Sciatic nerve (tissue), 2 donors: ENCODE measurements at regions not wholly inside any gene's neighbourhood (a gene's known extent, or its start where the extent isn't known, plus 50 kb on each side); places are given as distances from the start of the nearest gene placed in this dataset.
"Not testable (repeated sequence)": the region's sequence is repeated elsewhere in the genome, so short reads cannot be mapped to it uniquely, and the experiment has no call there.

Experiments
- ATAC-seq: fragments of 200-7000 bp; cut with Tn5 transposase; one replicate; pipeline ENCODE4 v1.9.1; 2020; ENCODE audit warnings: mild to moderate bottlenecking, moderate library complexity
- DNase-seq: peaks from one replicate; pipeline ENCODE4 v3.0.0-alpha.2; 2020; ENCODE audit warnings: low spot score
- intact Hi-C: fragments of 100-400 bp; cut with DNase I; formaldehyde crosslinking; loops from one replicate; pipeline ENCODE4 v1.14.2; 2022
- donor health status: DM: no; HTN: no; CAD: no.
- donor health status: DM: no; HTN: no; CAD: no.

GRCh38 chr5:122209601-122210000, 80.3 kb downstream of the ZNF474 start:
- intact Hi-C loops, DNase-seq, ATAC-seq: not testable (repeated sequence)

DNA sequence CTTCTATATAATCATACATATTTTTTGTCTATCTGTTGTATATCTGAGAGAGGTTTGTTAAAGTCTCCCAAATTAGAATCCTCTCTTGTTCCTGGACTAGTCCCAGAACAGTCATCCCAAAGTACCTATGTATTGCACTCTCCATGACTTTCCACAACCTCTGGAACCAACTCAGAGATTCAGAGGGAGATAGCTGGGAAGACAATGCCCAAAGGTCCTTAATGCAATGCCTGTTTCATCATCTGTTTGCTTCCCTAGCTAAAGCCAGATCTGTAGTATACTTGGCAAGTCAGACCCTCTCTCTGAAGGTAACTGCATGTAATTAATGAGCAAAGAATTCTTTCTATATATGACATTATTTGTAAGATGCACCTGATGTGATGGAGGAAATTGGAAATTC, 89.4 kb downstream of the ZNF474 start:
- intact Hi-C loops: no loop called here
- no peak for DNase-seq
- no peak for ATAC-seq

- peak; percentile 48 for ATAC-seq
Observed at GRCh38 chr5:122219436-122220166, 90.3 kb downstream of the ZNF474 start.

DNA sequence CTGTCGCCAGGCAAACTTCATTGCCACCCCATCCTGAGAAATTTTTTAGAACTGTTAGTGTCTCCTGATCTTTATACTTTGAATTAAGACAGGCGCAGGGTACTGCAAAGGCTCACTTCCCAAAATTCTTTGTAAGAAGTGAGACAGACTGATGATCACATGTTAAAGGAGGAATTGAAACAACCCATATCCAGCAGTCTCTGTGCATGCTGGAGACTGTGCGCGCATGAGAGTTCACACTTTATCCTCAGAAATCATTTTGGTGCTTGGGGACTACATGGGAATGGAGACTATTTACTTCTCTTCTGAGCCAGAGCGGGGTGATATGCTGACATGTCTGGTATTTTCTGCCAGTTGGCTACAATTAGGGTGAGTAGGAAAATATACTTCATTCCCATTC, 91.2 kb downstream of the ZNF474 start:
- DNase-seq: no peak
- intact Hi-C loops: no loop called here
- peak; percentile 83 for ATAC-seq

More at GRCh38 chr5:122219436-122220166, 90.3 kb downstream of the ZNF474 start:
- intact Hi-C loops: no loop called here
- no peak for DNase-seq

- DNase-seq: no peak
- ATAC-seq: no peak
- intact Hi-C loops: no loop called here
Observed at GRCh38 chr5:122221857-122222256, 90.2 kb upstream of the SNCAIP start.

DNA sequence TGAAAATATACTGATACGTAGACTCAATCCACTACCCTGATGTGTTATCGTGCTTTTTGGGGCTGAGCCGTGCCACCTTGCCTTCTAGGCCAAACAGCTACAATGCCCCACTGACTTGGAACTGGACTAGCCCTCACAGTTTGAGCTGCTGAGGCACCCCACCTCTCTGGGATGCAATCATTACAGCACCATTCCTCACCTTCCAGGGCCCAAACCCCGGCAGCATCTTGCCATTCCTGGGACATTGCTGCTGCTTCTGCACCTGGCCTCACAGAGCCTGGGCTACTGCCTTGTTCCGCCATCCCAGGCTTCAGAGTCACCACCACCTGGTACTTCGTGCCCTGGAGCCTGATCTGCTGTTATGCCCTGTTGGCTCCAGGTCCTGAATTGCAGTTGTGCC, 89.5 kb upstream of the SNCAIP start:
- DNase-seq (no peak), ATAC-seq (no peak)
- intact Hi-C loops: no loop called here

GRCh38 chr5:122228728-122229392, 83.2 kb upstream of the SNCAIP start:
- ATAC-seq: no peak
- DNase-seq: no peak
- intact Hi-C loops: no loop called here

DNA sequence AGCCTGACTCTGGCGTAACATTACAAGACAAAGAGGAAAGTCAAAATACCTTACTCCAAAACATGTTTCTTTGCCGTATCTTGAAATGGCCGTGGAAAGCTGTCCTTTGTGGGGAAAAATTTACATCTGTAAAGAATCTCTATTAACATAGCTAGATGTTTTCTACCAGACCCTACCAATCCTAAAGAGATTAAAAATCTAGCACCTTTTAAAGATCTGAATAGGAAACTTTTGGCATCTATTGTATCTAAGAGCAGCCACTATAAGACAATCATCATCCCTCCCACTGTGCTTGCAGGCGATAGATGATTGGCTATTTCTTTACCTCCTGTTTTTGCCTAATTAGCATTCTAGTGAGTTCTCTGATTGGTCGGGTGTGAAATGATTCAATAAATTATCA, 82.5 kb upstream of the SNCAIP start:
- intact Hi-C loops: no loop called here
- DNase-seq (no peak), ATAC-seq (no peak)

DNA sequence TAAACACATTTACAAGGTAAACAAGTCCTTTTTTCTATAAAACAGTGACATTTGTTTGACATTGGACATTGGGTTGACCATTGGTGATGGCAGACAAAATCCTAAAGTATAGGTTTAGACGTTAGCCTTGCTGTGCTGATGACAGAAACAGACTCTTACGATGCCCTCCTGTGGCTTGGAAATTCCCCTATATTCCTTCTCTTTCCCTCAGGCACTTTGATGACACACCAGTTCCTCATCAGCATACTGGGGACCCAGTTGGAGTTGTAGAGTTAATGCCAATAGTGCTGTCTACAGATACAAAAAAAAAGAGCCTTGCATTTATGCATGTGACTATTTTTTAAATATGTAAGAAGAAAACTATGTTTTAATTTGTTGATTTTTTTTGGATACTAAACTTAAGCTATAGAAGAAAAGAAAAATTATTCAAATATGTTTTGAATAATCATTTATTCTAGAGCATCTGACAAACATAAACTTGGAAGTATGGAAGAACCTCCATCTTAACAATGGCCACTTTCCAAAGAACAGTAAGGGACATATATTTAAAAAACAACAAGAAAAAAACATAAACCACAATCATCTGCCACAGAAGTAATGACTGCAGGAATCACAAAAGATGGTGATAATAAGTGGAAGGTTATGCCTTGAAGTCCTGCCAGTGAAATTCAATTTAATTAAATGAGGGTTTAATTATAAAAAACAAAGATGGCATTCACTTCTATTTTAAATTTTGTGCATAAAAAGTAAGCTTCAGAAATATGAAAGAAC, 75.6 kb upstream of the SNCAIP start:
- no peak for ATAC-seq
- DNase-seq: no peak
- intact Hi-C loops: no loop called here

- ATAC-seq (no peak), DNase-seq (no peak)
- intact Hi-C loops: no loop called here
Observed at GRCh38 chr5:122237906-122238305, 74.1 kb upstream of the SNCAIP start.

GRCh38 chr5:122252319-122252718, 59.7 kb upstream of the SNCAIP start:
- DNase-seq (no peak), ATAC-seq (no peak)
- intact Hi-C loops: no loop called here

- no peak for DNase-seq
- intact Hi-C loops: no loop called here
- ATAC-seq: no peak
Observed at GRCh38 chr5:122253794-122254193, 58.2 kb upstream of the SNCAIP start.

DNA sequence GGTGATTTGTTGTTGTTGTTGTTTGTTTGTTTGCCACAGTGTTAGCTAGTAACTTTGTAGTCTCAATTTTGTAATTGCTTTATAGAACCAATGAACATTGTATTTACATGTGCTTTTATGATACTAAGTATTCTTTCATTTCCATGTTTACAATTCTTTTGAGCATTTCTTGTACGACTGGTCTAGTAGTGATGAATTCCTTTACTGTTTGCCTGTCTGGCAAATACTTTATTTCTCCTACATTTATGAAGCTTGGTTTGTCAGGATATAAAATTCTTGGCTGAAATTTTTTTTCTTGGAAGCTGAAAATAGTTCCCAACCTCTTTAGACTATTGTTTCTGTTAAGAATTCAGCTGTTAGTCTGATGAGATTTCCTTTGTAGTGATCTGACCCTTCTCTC, 55.6 kb upstream of the SNCAIP start:
- intact Hi-C loops: no loop called here
- no peak for DNase-seq
- no peak for ATAC-seq

DNA sequence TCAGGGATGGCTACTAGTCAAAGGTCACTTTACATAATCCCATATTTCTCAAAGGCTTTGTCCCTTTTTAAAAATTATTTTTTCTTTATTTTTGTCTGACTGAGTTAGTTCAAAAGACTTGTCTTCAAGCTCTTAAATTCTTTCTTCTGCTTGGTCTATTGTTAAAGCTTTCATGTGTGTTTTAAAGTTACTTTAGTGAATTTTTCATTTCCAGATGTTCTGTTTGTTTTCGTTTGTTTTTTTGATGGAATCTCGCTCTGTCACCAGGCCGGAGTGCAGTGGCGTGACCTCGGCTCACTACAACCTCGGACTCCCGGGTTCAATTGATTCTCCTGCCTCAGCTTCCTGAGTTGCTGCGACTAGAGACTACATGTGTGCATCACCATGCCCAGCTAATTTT, 55.0 kb upstream of the SNCAIP start:
- intact Hi-C loops: no loop called here
- no peak for ATAC-seq

GRCh38 chr5:122258241-122258640, 53.8 kb upstream of the SNCAIP start:
- intact Hi-C loops: no loop called here

More for the DNA sequence above, 55.0 kb upstream of the SNCAIP start:
- DNase-seq: no peak

DNA sequence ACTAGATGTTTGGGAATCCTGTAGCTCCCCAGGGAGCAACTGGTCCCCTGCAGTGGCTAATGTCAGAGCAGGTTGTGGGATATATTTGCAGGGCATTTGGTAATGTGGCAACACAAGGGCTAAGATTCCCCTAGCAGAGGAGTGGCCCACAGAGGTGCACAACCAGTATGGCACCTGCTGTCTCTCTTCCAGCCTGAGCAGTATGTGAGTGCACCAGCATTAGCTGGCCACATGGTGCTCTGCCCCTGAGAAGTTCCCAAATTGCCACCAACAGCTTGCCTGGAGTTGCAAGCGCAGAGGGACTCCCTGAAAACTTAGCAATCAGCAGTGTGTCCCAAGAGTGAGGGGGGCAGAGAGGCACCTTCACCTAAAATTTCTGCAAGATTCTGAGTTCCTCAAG, 53.2 kb upstream of the SNCAIP start:
- ATAC-seq: no peak
- intact Hi-C loops: no loop called here
- no peak for DNase-seq

More at GRCh38 chr5:122258241-122258640, 53.8 kb upstream of the SNCAIP start:
- ATAC-seq (no peak), DNase-seq (no peak)

- intact Hi-C loops: no loop called here
- ATAC-seq (no peak), DNase-seq (no peak)
Observed at GRCh38 chr5:122259995-122260394, 52.0 kb upstream of the SNCAIP start.

GRCh38 chr5:122262103-122262502, 49.9 kb upstream of the SNCAIP start:
- intact Hi-C loops: no loop called here
- no peak for DNase-seq
- ATAC-seq: no peak
